Ishikawa (cell line): ENCODE measurements at regions not wholly inside any gene's neighbourhood (a gene's known extent, or its start where the extent isn't known, plus 50 kb on each side); places are given as distances from the start of the nearest gene placed in this dataset.

Experiments used
- CEBPB ChIP-seq: IDR thresholded peaks from 2 replicates; pipeline ENCODE4 v1.6.1; 2012
- CREB1 ChIP-seq: IDR thresholded peaks from 2 replicates; pipeline ENCODE4 v1.6.1; 2012; ENCODE audit warnings: low read depth
- EGR1 ChIP-seq: IDR thresholded peaks from 2 replicates; pipeline ENCODE4 v1.6.1; 2012
- EP300 ChIP-seq: IDR thresholded peaks from 2 replicates; pipeline ENCODE4 v1.6.1; 2012; ENCODE audit warnings: borderline replicate concordance
- FOXM1 ChIP-seq: IDR thresholded peaks from 2 replicates; pipeline ENCODE4 v1.6.1; 2012; ENCODE audit warnings: low read depth, borderline replicate concordance
- NFIC ChIP-seq: IDR thresholded peaks from 2 replicates; pipeline ENCODE4 v1.6.1; 2012
- RAD21 ChIP-seq: IDR thresholded peaks from 2 replicates; pipeline ENCODE4 v1.6.1; 2012; ENCODE audit warnings: low read depth
- TAF1 ChIP-seq: IDR thresholded peaks from 2 replicates; pipeline ENCODE4 v1.6.1; 2012; ENCODE audit warnings: low read depth, mild to moderate bottlenecking
- TCF12 ChIP-seq: IDR thresholded peaks from 2 replicates; pipeline ENCODE4 v1.6.1; 2012; ENCODE audit warnings: low read depth
- TEAD4 ChIP-seq: IDR thresholded peaks from 2 replicates; pipeline ENCODE4 v1.6.1; 2012
- YY1 ChIP-seq: IDR thresholded peaks from 2 replicates; pipeline ENCODE4 v1.6.1; 2012; ENCODE audit warnings: low read depth
- ZBTB7A ChIP-seq: IDR thresholded peaks from 2 replicates; pipeline ENCODE4 v1.6.1; 2012; ENCODE audit warnings: low read depth
- TF ChIP-seq, protein P1 (sequence below): IDR thresholded peaks from 2 replicates; pipeline ENCODE4 v1.6.1; 2012
- TF ChIP-seq, protein P2 (sequence below): IDR thresholded peaks from 2 replicates; pipeline ENCODE4 v1.6.1; 2012; ENCODE audit warnings: low read depth, mild to moderate bottlenecking
- TF ChIP-seq, protein P3 (sequence below): IDR thresholded peaks from 2 replicates; pipeline ENCODE4 v1.6.1; 2012

DNA sequence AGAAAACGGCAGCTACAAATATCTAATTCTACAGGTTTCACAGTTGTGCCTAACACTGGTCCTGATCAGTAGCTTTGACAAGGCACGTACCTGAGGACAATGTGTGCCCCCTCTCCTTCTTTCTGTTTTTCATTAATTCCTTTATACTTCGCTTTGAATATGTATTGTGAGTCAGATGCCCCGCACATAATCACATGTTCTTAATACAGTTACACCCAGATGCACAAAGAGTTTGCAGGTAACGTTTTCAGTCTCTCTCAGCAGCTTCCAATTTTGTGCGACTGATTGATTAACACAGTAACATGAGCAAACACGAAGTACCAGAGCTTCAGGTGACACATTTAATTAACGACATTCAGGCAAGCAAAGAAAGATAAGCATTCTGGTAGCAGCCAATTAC is 209.8 kb upstream of the ZPLD1 start:
- no peak for TF ChIP-seq RAD21

DNA sequence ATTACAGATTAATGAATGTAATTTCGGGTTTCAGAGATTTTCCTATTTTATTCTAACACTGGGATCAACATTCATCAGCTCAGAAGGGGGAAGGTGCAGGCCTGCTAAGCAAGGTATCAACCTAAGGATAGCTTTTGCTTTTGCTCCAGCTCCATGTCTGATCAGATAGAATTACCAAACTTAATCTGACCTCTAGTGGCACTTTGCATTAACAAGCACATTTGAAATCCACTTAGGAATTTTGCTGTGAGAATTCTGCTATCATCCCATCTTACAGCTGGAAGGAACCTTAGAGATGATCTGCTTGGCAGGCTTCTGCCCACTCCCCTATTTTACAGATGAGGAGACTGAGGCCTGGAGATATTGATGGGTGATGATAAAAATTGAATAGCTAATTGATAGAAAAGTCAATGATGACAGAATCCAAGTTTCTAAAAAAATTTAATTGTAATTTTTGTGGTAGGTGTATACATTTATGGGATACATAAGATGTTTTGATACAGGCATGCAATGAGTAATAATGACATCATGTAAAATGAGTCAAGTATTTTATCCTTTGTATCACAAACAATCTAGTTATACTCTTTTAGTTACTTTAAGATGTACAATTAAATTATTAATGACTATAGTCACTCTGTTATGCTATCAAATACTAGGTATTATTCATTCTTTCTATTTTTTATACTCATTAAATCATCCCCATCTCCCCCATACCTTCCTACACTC is 209.2 kb upstream of the ZPLD1 start:
- no peak for TF ChIP-seq FOXM1
- TF ChIP-seq RAD21: peak; percentile 89

DNA sequence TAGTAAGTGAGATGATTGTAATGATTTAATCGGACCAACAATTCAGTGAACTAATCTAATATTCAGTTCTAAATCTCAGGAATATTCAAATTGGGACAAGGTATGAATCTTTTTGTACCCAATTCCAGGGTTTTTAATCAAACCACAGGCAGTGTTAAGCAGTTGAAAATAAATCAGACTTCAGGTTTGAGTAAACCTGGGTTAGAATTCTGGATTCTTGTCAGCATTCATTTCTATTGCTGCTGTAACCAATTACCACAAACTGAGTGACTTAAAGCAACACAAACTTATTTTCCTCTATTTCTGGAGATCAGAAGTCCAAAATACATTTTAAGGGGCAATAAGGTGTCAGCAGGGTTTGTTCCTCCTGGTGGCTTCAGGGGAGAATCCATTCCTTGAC is 208.4 kb upstream of the ZPLD1 start:
- TF ChIP-seq RAD21 (no peak), YY1 (no peak), TAF1 (no peak), EGR1 (no peak), NFIC (no peak)
- TF ChIP-seq, protein P1, sequence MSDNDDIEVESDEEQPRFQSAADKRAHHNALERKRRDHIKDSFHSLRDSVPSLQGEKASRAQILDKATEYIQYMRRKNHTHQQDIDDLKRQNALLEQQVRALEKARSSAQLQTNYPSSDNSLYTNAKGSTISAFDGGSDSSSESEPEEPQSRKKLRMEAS: no peak
- TF ChIP-seq, protein P2, sequence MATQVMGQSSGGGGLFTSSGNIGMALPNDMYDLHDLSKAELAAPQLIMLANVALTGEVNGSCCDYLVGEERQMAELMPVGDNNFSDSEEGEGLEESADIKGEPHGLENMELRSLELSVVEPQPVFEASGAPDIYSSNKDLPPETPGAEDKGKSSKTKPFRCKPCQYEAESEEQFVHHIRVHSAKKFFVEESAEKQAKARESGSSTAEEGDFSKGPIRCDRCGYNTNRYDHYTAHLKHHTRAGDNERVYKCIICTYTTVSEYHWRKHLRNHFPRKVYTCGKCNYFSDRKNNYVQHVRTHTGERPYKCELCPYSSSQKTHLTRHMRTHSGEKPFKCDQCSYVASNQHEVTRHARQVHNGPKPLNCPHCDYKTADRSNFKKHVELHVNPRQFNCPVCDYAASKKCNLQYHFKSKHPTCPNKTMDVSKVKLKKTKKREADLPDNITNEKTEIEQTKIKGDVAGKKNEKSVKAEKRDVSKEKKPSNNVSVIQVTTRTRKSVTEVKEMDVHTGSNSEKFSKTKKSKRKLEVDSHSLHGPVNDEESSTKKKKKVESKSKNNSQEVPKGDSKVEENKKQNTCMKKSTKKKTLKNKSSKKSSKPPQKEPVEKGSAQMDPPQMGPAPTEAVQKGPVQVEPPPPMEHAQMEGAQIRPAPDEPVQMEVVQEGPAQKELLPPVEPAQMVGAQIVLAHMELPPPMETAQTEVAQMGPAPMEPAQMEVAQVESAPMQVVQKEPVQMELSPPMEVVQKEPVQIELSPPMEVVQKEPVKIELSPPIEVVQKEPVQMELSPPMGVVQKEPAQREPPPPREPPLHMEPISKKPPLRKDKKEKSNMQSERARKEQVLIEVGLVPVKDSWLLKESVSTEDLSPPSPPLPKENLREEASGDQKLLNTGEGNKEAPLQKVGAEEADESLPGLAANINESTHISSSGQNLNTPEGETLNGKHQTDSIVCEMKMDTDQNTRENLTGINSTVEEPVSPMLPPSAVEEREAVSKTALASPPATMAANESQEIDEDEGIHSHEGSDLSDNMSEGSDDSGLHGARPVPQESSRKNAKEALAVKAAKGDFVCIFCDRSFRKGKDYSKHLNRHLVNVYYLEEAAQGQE: no peak

DNA sequence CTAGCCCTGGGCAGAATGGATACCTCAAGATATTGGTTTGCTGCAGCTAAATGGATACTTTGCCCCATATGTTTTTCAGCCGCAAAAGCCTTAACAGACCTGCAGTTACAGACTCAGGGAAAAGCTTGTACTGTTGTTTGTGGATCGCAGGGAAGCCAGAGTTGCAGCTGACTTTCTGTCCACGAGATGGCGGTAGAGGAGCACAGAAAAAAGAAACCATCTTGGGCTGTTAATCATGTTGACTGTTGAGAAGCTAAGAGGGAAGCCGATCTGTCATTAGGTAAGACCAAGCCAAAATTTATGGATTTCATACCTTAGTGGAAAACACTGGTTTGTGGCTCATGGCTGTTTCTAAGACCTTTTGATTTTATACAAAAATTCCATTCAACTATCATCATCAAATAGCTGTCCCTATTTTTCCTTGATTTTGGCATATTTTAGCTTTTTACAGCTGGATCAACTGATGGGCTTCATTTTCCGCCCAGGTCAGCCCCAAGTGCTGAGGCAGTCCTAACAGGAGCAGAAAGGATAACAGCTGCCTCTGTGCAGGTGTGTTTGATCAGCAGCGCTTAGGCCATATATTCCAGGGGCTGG is 205.7 kb upstream of the ZPLD1 start:
- TF ChIP-seq RAD21 (peak; percentile 96), CREB1 (no peak)

DNA sequence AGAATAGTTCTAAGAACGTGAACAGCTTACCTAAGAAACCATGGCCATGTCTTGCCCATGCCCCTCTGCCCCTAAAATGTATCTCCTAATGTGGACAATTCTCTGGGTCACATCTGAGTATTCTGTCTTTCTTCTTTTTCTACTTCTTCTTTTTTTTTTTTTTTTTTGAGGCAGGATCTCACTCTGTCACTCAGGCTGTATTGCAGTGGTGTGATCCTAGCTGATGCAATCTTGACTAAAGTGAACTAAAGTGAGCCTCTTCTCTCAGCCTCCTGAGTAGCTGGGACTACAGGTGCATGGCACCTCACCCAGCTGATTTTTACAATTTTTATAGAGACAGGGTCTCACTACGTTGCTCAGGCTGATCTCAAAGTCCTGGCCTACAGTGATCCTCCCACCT is 204.8 kb upstream of the ZPLD1 start:
- TF ChIP-seq, protein P3, sequence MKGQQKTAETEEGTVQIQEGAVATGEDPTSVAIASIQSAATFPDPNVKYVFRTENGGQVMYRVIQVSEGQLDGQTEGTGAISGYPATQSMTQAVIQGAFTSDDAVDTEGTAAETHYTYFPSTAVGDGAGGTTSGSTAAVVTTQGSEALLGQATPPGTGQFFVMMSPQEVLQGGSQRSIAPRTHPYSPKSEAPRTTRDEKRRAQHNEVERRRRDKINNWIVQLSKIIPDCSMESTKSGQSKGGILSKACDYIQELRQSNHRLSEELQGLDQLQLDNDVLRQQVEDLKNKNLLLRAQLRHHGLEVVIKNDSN: no peak
- TF ChIP-seq CEBPB: no peak
- TF ChIP-seq, protein P1: no peak
- no peak for TF ChIP-seq RAD21
- no peak for TF ChIP-seq TEAD4
- TF ChIP-seq, protein P2: no peak
- TF ChIP-seq NFIC: no peak
- no peak for TF ChIP-seq ZBTB7A
- TF ChIP-seq TCF12: no peak
- no peak for TF ChIP-seq EGR1
- no peak for TF ChIP-seq YY1

DNA sequence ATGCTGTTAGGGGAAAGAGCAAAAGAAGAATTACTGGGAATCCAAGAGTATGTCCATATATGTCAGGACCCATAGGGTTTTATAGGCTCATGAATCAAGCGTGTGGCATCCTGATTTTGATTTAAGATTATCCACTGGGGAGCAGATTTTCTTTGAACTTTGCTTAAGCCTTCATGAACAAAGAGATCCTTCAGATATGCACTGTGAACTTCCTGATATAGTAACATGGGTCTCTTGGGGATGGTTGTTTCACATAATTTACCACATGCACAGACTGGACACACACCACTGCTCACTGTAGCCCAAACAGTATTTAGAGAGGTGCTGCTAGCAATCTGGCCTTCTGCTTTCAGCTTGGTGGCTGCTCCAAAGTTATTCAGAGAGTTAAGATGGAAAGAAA is 200.9 kb upstream of the ZPLD1 start:
- TF ChIP-seq EP300 (no peak), TCF12 (no peak), FOXM1 (no peak), EGR1 (no peak), YY1 (no peak), RAD21 (no peak), ZBTB7A (no peak), CREB1 (no peak), NFIC (no peak), CEBPB (no peak), TEAD4 (no peak), TAF1 (no peak)
- TF ChIP-seq, protein P2: no peak
- TF ChIP-seq, protein P3: no peak
- TF ChIP-seq, protein P1: no peak
